Liver (tissue), 2 donors: ENCODE measurements at regions not wholly inside any gene's neighbourhood (a gene's known extent, or its start where the extent isn't known, plus 50 kb on each side); places are given as distances from the start of the nearest gene placed in this dataset.

Experiments
- YY1 ChIP-seq: IDR thresholded peaks from 2 replicates; pipeline ENCODE4 v1.6.1; 2016; ENCODE audit warnings: antibody characterized with exemption, mild to moderate bottlenecking
- TF ChIP-seq, protein P1 (sequence below): fragments of 150-350 bp; IDR thresholded peaks from 2 replicates; pipeline ENCODE4 v1.5.1; 2017; ENCODE audit warnings: improper control_type of control experiment, low read depth, low read length; ENCODE audit not compliant: missing input control
- donor health status: healthy.

DNA sequence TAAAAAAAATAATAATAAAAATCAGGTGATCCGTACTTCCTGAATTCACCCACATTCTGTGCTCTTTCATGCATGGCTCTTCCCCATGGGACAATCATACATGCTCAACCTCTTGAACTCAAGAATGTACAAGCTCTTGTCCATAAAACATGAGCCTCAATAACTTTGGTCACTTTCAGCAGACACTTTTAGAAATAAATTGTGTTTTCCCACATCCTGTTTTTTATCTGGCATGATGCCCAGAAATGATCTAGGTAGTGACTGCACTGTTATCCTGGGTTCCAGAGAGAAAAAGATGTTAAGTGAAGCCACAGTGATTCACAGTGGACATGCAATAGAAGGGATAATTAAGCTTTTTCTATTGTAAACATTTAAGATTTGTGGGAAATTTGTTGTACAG lies 537.6 kb upstream of the TMEM132C start:
- TF ChIP-seq, protein P1, sequence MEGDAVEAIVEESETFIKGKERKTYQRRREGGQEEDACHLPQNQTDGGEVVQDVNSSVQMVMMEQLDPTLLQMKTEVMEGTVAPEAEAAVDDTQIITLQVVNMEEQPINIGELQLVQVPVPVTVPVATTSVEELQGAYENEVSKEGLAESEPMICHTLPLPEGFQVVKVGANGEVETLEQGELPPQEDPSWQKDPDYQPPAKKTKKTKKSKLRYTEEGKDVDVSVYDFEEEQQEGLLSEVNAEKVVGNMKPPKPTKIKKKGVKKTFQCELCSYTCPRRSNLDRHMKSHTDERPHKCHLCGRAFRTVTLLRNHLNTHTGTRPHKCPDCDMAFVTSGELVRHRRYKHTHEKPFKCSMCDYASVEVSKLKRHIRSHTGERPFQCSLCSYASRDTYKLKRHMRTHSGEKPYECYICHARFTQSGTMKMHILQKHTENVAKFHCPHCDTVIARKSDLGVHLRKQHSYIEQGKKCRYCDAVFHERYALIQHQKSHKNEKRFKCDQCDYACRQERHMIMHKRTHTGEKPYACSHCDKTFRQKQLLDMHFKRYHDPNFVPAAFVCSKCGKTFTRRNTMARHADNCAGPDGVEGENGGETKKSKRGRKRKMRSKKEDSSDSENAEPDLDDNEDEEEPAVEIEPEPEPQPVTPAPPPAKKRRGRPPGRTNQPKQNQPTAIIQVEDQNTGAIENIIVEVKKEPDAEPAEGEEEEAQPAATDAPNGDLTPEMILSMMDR: no peak
- TF ChIP-seq YY1: no peak
